Vagina (tissue), 2 donors: ENCODE measurements at regions not wholly inside any gene's neighbourhood (a gene's known extent, or its start where the extent isn't known, plus 50 kb on each side); places are given as distances from the start of the nearest gene placed in this dataset.

ENCODE experiments used
- DNase-seq, 2 donors: peaks; one replicate each; pipeline ENCODE4 v3.0.0-alpha.2; 2017; ENCODE audit errors: extremely low spot score in 2 of 2
- H3K27ac ChIP-seq: fragments of 200-600 bp; sonication (generic); one replicate; pipeline ENCODE4 v1.5.1; 2019
- H3K27me3 ChIP-seq: fragments of 200-600 bp; sonication (generic); one replicate; pipeline ENCODE4 v1.5.1; 2019
- H3K36me3 ChIP-seq, 2 donors: fragments of 200-600 bp; sonication (generic); one replicate each; pipeline ENCODE4 v1.5.1; 2017 to 2019
- H3K4me1 ChIP-seq: fragments of 200-600 bp; sonication (generic); one replicate; pipeline ENCODE4 v1.5.1; 2019
- H3K4me3 ChIP-seq, 2 donors: fragments of 200-600 bp; sonication (generic); 1 replicate in 1 of 2; 2 replicates in 1 of 2; pipeline ENCODE4 v1.5.1; 2016 to 2019
- H3K9me3 ChIP-seq: fragments of 200-600 bp; sonication (generic); one replicate; pipeline ENCODE4 v1.5.1; 2019
- CTCF ChIP-seq, 3 experiments: fragments of 450-650 bp in 2 of 3; fragments of 200-600 bp in 1 of 3; sonication (generic) in 1 of 3; IDR thresholded peaks; one replicate each; pipeline ENCODE4 v1.5.1; 2017 to 2019; ENCODE audit warnings: antibody characterized with exemption in 3 of 3, mild to moderate bottlenecking in 2 of 3, moderate library complexity in 2 of 3
- POLR2A ChIP-seq, 2 donors: fragments of 450-650 bp; IDR thresholded peaks; one replicate each; pipeline ENCODE4 v1.6.1; 2017; ENCODE audit warnings: antibody characterized with exemption in 2 of 2, mild to moderate bottlenecking in 2 of 2, moderate library complexity in 2 of 2
- POLR2AphosphoS5 ChIP-seq, 2 donors: sonication (generic); formaldehyde crosslinking; IDR thresholded peaks; one replicate each; pipeline ENCODE4 v1.9.0; 2017; ENCODE audit warnings: antibody characterized with exemption in 2 of 2, mild to moderate bottlenecking in 2 of 2, low read depth in 1 of 2; ENCODE audit not compliant: insufficient read depth in 1 of 2
- intact Hi-C: fragments of 100-400 bp; cut with DNase I; formaldehyde crosslinking; loops from one replicate; pipeline ENCODE4 v1.15.1; 2023

DNA sequence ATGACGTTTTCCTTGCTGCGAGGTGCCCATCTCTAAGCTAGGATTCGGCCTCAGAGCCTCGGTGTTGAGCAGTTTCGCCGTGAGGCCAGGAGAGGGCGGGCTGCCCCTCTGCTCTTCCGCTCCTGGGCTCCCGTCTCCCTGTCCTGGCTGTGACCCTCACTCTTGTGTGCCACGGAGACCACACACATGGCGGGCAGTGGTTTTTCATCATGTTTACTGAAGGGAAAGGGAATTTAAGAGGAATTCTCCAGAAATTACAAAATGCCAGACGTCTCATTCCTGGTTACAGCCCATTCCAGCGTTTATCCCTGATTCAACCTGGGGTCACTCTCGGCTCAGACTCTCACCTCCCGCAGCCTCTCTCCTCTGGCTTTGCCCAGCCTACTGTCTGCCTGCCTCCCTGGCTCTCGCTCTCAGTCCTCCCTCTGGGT is 96.8 kb upstream of the ELAC2 start:
- no peak overlapping the region for H3K4me3 ChIP-seq
- H3K36me3 ChIP-seq = no peaks in the 10 kb centered on the region
- intact Hi-C loops = no loop called here
- H3K4me1 ChIP-seq = no peaks in the 10 kb centered on the region
- no peak overlapping the region for H3K27ac ChIP-seq
- H3K27me3 ChIP-seq = no peaks in the 10 kb centered on the region
- no peaks in the 10 kb centered on the region for H3K9me3 ChIP-seq
- no peak for DNase-seq
- no peak for TF ChIP-seq POLR2AphosphoS5 (IDR thresholded peaks at IDR 0.05; ENCODE audit: insufficient read depth in 1 of 2, low read depth in 1 of 2)
- peak in 1 of 3 experiments; percentile 42 for TF ChIP-seq CTCF (IDR thresholded peaks at IDR 0.05)

GRCh38 chr17:13113821-13114525 is 96.1 kb upstream of the ELAC2 start:
- Histone ChIP-seq H3K27me3 (no peaks in the 10 kb centered on the region), H3K27ac (no peak overlapping the region), H3K4me3 (no peak overlapping the region), H3K9me3 (no peaks in the 10 kb centered on the region), H3K4me1 (no peaks in the 10 kb centered on the region), H3K36me3 (no peaks in the 10 kb centered on the region)
- DNase-seq = no peak
- TF ChIP-seq POLR2A (IDR thresholded peaks at IDR 0.05) (no peak), POLR2AphosphoS5 (IDR thresholded peaks at IDR 0.05; ENCODE audit: insufficient read depth in 1 of 2, low read depth in 1 of 2) (no peak), CTCF (IDR thresholded peaks at IDR 0.05) (no peak)
- intact Hi-C loops = no loop called here

DNA sequence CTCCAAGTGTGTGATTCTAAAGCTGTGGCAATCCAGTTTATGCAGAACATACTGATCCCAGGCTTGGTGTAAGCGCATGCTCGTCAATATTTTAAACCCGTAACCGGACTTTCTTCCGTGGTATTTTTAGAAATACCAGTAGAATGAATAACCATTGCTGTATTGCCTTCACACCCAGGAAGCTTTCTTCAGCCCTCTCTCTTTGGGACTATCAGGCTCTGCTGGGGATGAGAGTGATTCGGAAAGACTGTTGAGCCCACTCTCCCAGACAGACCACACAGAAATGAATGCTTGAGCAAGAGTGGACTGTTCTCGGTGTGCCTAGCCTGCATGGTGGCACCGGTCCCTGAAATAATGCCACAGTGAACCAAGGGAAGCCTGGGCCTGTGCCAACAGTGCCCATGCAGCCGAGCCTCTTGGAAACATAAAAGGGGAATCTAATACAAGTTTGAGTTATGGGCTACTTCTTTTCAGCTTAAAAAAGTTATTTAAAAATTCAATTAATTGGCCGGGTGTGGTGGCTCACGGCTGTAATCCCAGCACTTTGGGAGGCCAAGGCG is 89.9 kb upstream of the ELAC2 start:
- no peaks in the 10 kb centered on the region for H3K36me3 ChIP-seq
- H3K27me3 ChIP-seq = no peaks in the 10 kb centered on the region
- TF ChIP-seq CTCF (IDR thresholded peaks at IDR 0.05) = no peak
- no peak for TF ChIP-seq POLR2A (IDR thresholded peaks at IDR 0.05)
- TF ChIP-seq POLR2AphosphoS5 (IDR thresholded peaks at IDR 0.05; ENCODE audit: insufficient read depth in 1 of 2, low read depth in 1 of 2) = no peak
- no peak for DNase-seq
- no peaks in the 10 kb centered on the region for H3K9me3 ChIP-seq
- intact Hi-C loops = no loop called here
- no peak overlapping the region for H3K27ac ChIP-seq
- no peak overlapping the region for H3K4me3 ChIP-seq
- H3K4me1 ChIP-seq = no peaks in the 10 kb centered on the region

DNA sequence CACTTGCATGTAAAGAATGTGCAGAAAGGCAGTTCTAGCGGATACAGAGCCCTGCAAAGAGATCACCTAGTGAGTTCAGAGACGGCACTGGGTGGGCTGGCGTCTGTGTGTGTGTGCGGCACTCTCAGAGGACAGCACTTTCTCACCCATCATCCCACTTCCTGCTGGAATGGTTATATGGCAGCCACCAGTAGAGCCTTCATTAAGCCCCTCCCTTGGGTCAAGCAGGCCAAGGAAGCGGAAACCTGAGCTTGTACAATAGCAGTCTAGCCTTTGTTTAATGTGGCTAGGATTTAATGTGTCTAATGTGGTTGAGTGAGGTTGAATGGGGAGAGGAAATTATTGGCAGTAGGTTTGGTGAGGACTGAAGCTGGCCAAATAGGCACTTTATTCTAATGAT is 88.3 kb upstream of the ELAC2 start:
- Histone ChIP-seq H3K4me3 (no peak overlapping the region), H3K36me3 (no peaks in the 10 kb centered on the region), H3K4me1 (no peaks in the 10 kb centered on the region), H3K27ac (no peak overlapping the region), H3K27me3 (no peaks in the 10 kb centered on the region), H3K9me3 (no peaks in the 10 kb centered on the region)
- no peak for DNase-seq
- intact Hi-C loops = no loop called here
- no peak for TF ChIP-seq POLR2A (IDR thresholded peaks at IDR 0.05)

DNA sequence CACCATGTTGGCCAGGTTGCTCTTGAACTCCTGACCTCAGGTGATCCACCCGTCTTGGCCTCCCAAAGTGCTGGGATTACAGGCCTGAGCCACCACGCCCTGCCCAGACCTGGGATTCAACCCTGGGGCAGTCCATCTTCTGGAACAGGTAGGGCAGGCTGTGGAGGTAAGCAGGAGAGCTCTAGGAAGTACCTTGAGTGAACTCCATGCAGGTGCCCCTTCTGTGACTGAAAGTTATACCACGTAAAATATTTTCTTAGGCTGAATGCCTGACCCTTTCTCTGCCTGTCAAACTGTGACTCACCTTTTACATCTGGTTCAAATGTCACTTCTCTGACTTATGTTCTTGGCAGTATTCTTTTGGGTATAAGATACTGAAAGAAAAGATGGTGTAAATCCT is 86.7 kb upstream of the ELAC2 start:
- Histone ChIP-seq H3K4me3 (no peak overlapping the region), H3K4me1 (no peaks in the 10 kb centered on the region), H3K27me3 (no peaks in the 10 kb centered on the region), H3K36me3 (no peaks in the 10 kb centered on the region), H3K9me3 (no peaks in the 10 kb centered on the region), H3K27ac (no peak overlapping the region)
- TF ChIP-seq POLR2AphosphoS5 (IDR thresholded peaks at IDR 0.05; ENCODE audit: insufficient read depth in 1 of 2, low read depth in 1 of 2) (no peak), CTCF (IDR thresholded peaks at IDR 0.05) (no peak), POLR2A (IDR thresholded peaks at IDR 0.05) (no peak)
- DNase-seq = no peak
- intact Hi-C loops = no loop called here
